Smooth muscle cell (in vitro differentiated cells): ENCODE measurements at regions not wholly inside any gene's neighbourhood (a gene's known extent, or its start where the extent isn't known, plus 50 kb on each side); places are given as distances from the start of the nearest gene placed in this dataset.

Experiments used
- DNase-seq: peaks from one replicate; lab custom pipeline; 2025; ENCODE audit not compliant: unreplicated experiment; lab: John Stamatoyannopoulos, UW
- H2AFZ ChIP-seq: fragments of 200-600 bp; sonication (generic); 2 replicates; pipeline ENCODE4 v1.6.0; 2016; ENCODE audit warnings: antibody characterized with exemption, low read depth, mild to moderate bottlenecking
- H3F3A ChIP-seq: fragments of 200-600 bp; sonication (generic); 2 replicates; pipeline ENCODE4 v1.6.0; 2017; ENCODE audit warnings: antibody characterized with exemption, low read depth
- H3K27ac ChIP-seq: fragments of 200-600 bp; sonication (generic); 2 replicates; pipeline ENCODE4 v1.5.1; 2016; ENCODE audit warnings: low read depth, mild to moderate bottlenecking
- H3K27me3 ChIP-seq: fragments of 200-600 bp; sonication (generic); 2 replicates; pipeline ENCODE4 v1.6.1; 2016; ENCODE audit warnings: low read depth, mild to moderate bottlenecking
- H3K36me3 ChIP-seq: fragments of 200-600 bp; sonication (generic); 2 replicates; pipeline ENCODE4 v1.5.1; 2016; ENCODE audit warnings: low read depth
- H3K4me1 ChIP-seq: fragments of 200-600 bp; sonication (generic); 2 replicates; pipeline ENCODE4 v1.5.1; 2016; ENCODE audit warnings: low read depth
- H3K4me2 ChIP-seq: fragments of 200-600 bp; sonication (generic); 2 replicates; pipeline ENCODE4 v1.6.0; 2016; ENCODE audit warnings: mild to moderate bottlenecking
- H3K4me3 ChIP-seq: fragments of 200-600 bp; sonication (generic); 2 replicates; pipeline ENCODE4 v1.5.1; 2016; ENCODE audit warnings: mild to moderate bottlenecking
- H3K79me2 ChIP-seq: fragments of 200-600 bp; sonication (generic); 2 replicates; pipeline ENCODE4 v1.6.0; 2016; ENCODE audit warnings: low read depth, mild to moderate bottlenecking
- H3K9ac ChIP-seq: fragments of 200-600 bp; sonication (generic); 2 replicates; pipeline ENCODE4 v1.6.0; 2016; ENCODE audit warnings: low read depth
- H3K9me3 ChIP-seq: fragments of 200-600 bp; sonication (generic); replicated peaks from 2 replicates; pipeline ENCODE4 v1.5.1; 2016; ENCODE audit warnings: low read depth
- H4K20me1 ChIP-seq: fragments of 200-600 bp; sonication (generic); 2 replicates; pipeline ENCODE4 v1.6.0; 2016; ENCODE audit warnings: low read depth
- WGBS: methylation state at CpG from one replicate; pipeline ENCODE4 v1.1.7; 2016; ENCODE audit warnings: low lambda C conversion rate; 5-methylcytosine and 5-hydroxymethylcytosine counted together
- TF ChIP-seq, protein P1 (sequence below): fragments of 200-600 bp; sonication (generic); IDR thresholded peaks from 2 replicates; pipeline ENCODE4 v1.5.1; 2017; ENCODE audit warnings: borderline replicate concordance, mild to moderate bottlenecking, antibody characterized with exemption; ENCODE audit not compliant: insufficient read depth, poor library complexity, severe bottlenecking

DNA sequence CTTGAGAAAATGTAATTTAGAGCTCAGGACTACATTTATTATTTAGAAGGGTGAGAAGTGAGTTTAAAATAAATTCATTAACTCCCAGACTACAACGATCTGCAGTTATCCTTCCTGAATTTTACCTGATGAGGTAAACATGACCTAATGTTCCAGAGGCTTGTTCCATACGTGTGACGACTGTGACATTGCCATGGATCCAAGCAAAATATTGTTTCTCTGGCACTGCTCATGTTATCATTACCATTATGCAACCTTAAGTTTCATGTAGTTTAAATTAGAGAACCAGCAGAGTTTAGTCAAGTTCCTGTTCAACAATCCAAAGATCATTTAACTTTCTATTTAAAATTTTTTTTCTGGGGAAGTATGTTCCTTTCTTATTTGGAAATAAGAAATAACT is 279.6 kb downstream of the KLF5 start:
- Histone ChIP-seq H3K79me2 (no peaks in the 10 kb centered on the region), H4K20me1 (no peaks in the 10 kb centered on the region), H3K4me2 (no peak overlapping the region), H3K36me3 (no peaks in the 10 kb centered on the region), H3K4me1 (peaks cover 6% of the 10 kb centered on the region), H2AFZ (no peak overlapping the region), H3K27me3 (no peaks in the 10 kb centered on the region), H3K9me3 (no peaks in the 10 kb centered on the region), H3K4me3 (no peak overlapping the region), H3K9ac (peak overlapping the region; percentile 49), H3K27ac (peak overlapping the region; percentile 91), H3F3A (no peaks in the 10 kb centered on the region)
- TF ChIP-seq, protein P1, sequence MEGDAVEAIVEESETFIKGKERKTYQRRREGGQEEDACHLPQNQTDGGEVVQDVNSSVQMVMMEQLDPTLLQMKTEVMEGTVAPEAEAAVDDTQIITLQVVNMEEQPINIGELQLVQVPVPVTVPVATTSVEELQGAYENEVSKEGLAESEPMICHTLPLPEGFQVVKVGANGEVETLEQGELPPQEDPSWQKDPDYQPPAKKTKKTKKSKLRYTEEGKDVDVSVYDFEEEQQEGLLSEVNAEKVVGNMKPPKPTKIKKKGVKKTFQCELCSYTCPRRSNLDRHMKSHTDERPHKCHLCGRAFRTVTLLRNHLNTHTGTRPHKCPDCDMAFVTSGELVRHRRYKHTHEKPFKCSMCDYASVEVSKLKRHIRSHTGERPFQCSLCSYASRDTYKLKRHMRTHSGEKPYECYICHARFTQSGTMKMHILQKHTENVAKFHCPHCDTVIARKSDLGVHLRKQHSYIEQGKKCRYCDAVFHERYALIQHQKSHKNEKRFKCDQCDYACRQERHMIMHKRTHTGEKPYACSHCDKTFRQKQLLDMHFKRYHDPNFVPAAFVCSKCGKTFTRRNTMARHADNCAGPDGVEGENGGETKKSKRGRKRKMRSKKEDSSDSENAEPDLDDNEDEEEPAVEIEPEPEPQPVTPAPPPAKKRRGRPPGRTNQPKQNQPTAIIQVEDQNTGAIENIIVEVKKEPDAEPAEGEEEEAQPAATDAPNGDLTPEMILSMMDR = no peak
- DNase-seq = no peak
- WGBS = 70% methylated on average over 3 of the region's 3 CpGs

DNA sequence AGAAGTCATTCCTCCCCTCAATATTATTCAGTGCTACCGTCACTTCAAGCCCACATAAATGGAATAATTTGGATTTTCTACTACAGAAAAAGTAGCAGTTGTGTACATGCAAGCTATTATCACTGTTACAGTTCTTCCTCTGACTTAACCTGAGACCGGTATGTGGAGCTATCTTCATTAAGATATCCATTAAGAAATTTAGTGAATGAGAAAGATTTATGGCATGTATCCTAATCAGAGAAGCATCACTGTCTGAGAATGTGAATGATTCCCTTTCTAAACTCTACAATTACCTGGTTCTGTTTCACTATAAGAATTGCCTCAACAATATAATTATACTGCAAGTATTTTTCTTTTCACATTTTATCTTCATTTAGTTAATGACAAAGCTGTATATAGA is 278.7 kb downstream of the KLF5 start:
- Histone ChIP-seq H3K36me3 (no peaks in the 10 kb centered on the region), H3K9me3 (no peaks in the 10 kb centered on the region), H3K9ac (peak overlapping the region; percentile 8), H3K27ac (peak overlapping the region; percentile 91), H2AFZ (no peak overlapping the region), H3K4me2 (no peak overlapping the region), H4K20me1 (no peaks in the 10 kb centered on the region), H3K79me2 (no peaks in the 10 kb centered on the region), H3K4me1 (peaks cover 6% of the 10 kb centered on the region), H3F3A (no peaks in the 10 kb centered on the region), H3K27me3 (no peaks in the 10 kb centered on the region), H3K4me3 (no peak overlapping the region)
- WGBS = 65% methylated on average over 2 of the region's 2 CpGs
- TF ChIP-seq, protein P1 = no peak
- no peak for DNase-seq

DNA sequence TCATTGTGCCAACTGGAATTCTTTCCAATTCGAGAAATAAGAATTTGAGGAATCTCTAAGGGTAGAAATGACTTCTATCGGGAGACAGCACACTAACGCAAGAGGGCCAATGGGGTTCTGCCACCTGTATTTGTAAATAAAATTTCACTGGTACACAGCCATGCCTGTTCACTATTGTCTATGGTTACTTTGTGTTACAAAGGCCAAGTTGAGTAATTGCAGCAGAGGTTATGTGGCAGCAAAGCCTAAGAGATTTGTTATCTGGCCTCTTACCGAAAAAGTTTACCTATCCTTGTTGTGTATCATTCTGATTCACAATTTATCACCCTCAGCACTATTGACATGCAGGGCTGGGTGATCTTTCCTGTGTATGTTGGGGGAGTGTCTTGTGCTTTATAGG is 278.0 kb downstream of the KLF5 start:
- Histone ChIP-seq H3K79me2 (no peaks in the 10 kb centered on the region), H3K4me2 (no peak overlapping the region), H3K9ac (peak overlapping the region; percentile 8), H3K4me3 (no peak overlapping the region), H3F3A (no peaks in the 10 kb centered on the region), H4K20me1 (no peaks in the 10 kb centered on the region), H3K9me3 (no peaks in the 10 kb centered on the region), H3K36me3 (no peaks in the 10 kb centered on the region), H3K27me3 (no peaks in the 10 kb centered on the region), H3K27ac (peak overlapping the region; percentile 91), H3K4me1 (peaks cover 6% of the 10 kb centered on the region), H2AFZ (no peak overlapping the region)
- DNase-seq = no peak
- TF ChIP-seq, protein P1 = no peak
- 85% methylated on average over 4 of the region's 4 CpGs for WGBS

DNA sequence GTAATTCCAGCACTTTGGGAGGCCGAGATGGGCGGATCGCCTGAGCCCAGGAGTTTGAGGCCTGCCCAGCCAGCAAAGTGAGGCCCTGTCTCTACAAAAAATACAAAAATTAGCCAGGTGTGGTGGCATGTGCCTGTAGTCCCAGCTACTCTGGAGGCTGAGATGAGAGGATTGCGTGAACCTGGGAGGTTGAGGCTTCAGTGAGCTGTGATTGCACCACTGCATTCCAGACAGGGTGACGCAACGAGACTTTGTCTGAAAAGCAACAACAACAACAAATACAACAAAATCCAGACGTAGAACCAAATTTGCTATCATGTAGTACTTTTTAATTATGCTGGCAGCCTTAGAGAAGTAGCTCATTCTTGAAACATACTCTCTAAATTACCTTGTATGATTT is 277.1 kb downstream of the KLF5 start:
- no peak for DNase-seq
- H3K9me3 ChIP-seq = no peaks in the 10 kb centered on the region
- H3K4me3 ChIP-seq = no peak overlapping the region
- H2AFZ ChIP-seq = no peak overlapping the region
- H3K79me2 ChIP-seq = no peaks in the 10 kb centered on the region
- no peaks in the 10 kb centered on the region for H3K36me3 ChIP-seq
- TF ChIP-seq, protein P1 = no peak
- H3F3A ChIP-seq = no peaks in the 10 kb centered on the region
- peak overlapping the region; percentile 91 for H3K27ac ChIP-seq
- no peaks in the 10 kb centered on the region for H4K20me1 ChIP-seq
- WGBS = 87% methylated on average over 7 of the region's 7 CpGs
- H3K4me2 ChIP-seq = no peak overlapping the region
- H3K27me3 ChIP-seq = no peaks in the 10 kb centered on the region
- peaks cover 6% of the 10 kb centered on the region for H3K4me1 ChIP-seq
- H3K9ac ChIP-seq = no peak overlapping the region
